Esophagus muscularis mucosa (tissue), 4 donors: ENCODE measurements at regions not wholly inside any gene's neighbourhood (a gene's known extent, or its start where the extent isn't known, plus 50 kb on each side); places are given as distances from the start of the nearest gene placed in this dataset.

Source experiments
- CTCF ChIP-seq, 3 experiments: fragments of 200-600 bp in 2 of 3; fragments of 450-650 bp in 1 of 3; sonication (generic) in 2 of 3; IDR thresholded peaks; one replicate each; pipeline ENCODE4 v1.5.1; 2017 to 2019; ENCODE audit warnings: antibody characterized with exemption in 3 of 3, mild to moderate bottlenecking in 2 of 3, moderate library complexity in 1 of 3
- EP300 ChIP-seq: sonication (generic); formaldehyde crosslinking; IDR thresholded peaks from one replicate; pipeline ENCODE4 v1.6.1; 2017; ENCODE audit warnings: antibody characterized with exemption
- POLR2A ChIP-seq: fragments of 450-650 bp; IDR thresholded peaks from one replicate; pipeline ENCODE4 v1.6.1; 2017; ENCODE audit warnings: antibody characterized with exemption, moderate library complexity, mild to moderate bottlenecking, low read depth
- POLR2AphosphoS5 ChIP-seq, 2 donors: sonication (generic); formaldehyde crosslinking; IDR thresholded peaks; one replicate each; pipeline ENCODE4 v1.6.1; 2017; ENCODE audit warnings: antibody characterized with exemption in 2 of 2

- no peak for TF ChIP-seq POLR2AphosphoS5 (IDR thresholded peaks at IDR 0.05)
- TF ChIP-seq CTCF (IDR thresholded peaks at IDR 0.05), result no peak
- TF ChIP-seq POLR2A, result no peak
- no peak for TF ChIP-seq EP300
These were observed 252.8 kb downstream of the RFC3 start for GRCh38 chr13:34070544-34071303.
